ENCODE measurements at regions not wholly inside any gene's neighbourhood (a gene's known extent, or its start where the extent isn't known, plus 50 kb on each side); places are given as distances from the start of the nearest gene placed in this dataset.

- H3K27me3 Mint-ChIP-seq (ENCODE audit: low read depth in 2 of 2): peaks cover 0 to 12% of the 10 kb centered on the region in 2 donors
- H3K27ac ChIP-seq (ENCODE audit: low read length): no peak overlapping the region
- no peaks in the 10 kb centered on the region for H3K27me3 ChIP-seq (ENCODE audit: control insufficient read depth, insufficient read depth, low read length)
- no peak overlapping the region for H3K4me3 ChIP-seq (ENCODE audit: low read length)
- H3K27ac Mint-ChIP-seq: no peak overlapping the region
- DNase-seq (no peak), ATAC-seq (no peak)
- no peaks in the 10 kb centered on the region for H3K9me3 ChIP-seq (ENCODE audit: control insufficient read depth, insufficient read depth, low read length)
- intact Hi-C loops (cut with micrococcal nuclease): loop anchor here (10.0 kb wide), 1 partner anchor 260 kb away; no protein-coding TSS in a partner anchor
- H3K4me1 Mint-ChIP-seq: no peaks in the 10 kb centered on the region
- H3K9me3 Mint-ChIP-seq: no peaks in the 10 kb centered on the region
- no peak for TF ChIP-seq CTCF (IDR thresholded peaks at IDR 0.05)
- 85% methylated on average over 8 of the region's 9 CpGs for WGBS (ENCODE audit: insufficient coverage)
- no peak overlapping the region for H3K4me3 Mint-ChIP-seq
- H3K4me1 ChIP-seq (ENCODE audit: control insufficient read depth, insufficient read depth, low read length): peaks cover 19% of the 10 kb centered on the region
- no peaks in the 10 kb centered on the region for H3K36me3 Mint-ChIP-seq
- H3K36me3 ChIP-seq (ENCODE audit: control insufficient read depth, insufficient read depth, low read length): no peaks in the 10 kb centered on the region
Measured at GRCh38 chr3:195004512-195005250, 266.3 kb downstream of the XXYLT1 start.

GRCh38 chr3:195005251-195005620, 265.7 kb downstream of the XXYLT1 start:
- Mint-ChIP-seq H3K4me3 (no peak overlapping the region), H3K27me3 (ENCODE audit: low read depth in 2 of 2) (peaks cover 0 to 12% of the 10 kb centered on the region in 2 donors), H3K36me3 (no peaks in the 10 kb centered on the region), H3K9me3 (no peaks in the 10 kb centered on the region), H3K27ac (no peak overlapping the region), H3K4me1 (no peaks in the 10 kb centered on the region)
- H3K9me3 ChIP-seq (ENCODE audit: control insufficient read depth, insufficient read depth, low read length): no peaks in the 10 kb centered on the region
- intact Hi-C loops (cut with micrococcal nuclease): loop anchor here (10.0 kb wide), 1 partner anchor 260 kb away; no protein-coding TSS in a partner anchor
- no peak overlapping the region for H3K27ac ChIP-seq (ENCODE audit: low read length)
- peaks cover 21% of the 10 kb centered on the region for H3K4me1 ChIP-seq (ENCODE audit: control insufficient read depth, insufficient read depth, low read length)
- WGBS (ENCODE audit: insufficient coverage): 91% methylated on average over 7 of the region's 7 CpGs
- TF ChIP-seq CTCF (IDR thresholded peaks at IDR 0.05): no peak
- H3K36me3 ChIP-seq (ENCODE audit: control insufficient read depth, insufficient read depth, low read length): no peaks in the 10 kb centered on the region
- DNase-seq: no peak
- H3K4me3 ChIP-seq (ENCODE audit: low read length): no peak overlapping the region
- H3K27me3 ChIP-seq (ENCODE audit: control insufficient read depth, insufficient read depth, low read length): no peaks in the 10 kb centered on the region
- no peak for ATAC-seq

- Histone ChIP-seq H3K4me1 (ENCODE audit: control insufficient read depth, insufficient read depth, low read length) (peaks cover 21% of the 10 kb centered on the region), H3K36me3 (ENCODE audit: control insufficient read depth, insufficient read depth, low read length) (no peaks in the 10 kb centered on the region), H3K27ac (ENCODE audit: low read length) (no peak overlapping the region), H3K9me3 (ENCODE audit: control insufficient read depth, insufficient read depth, low read length) (no peaks in the 10 kb centered on the region), H3K4me3 (ENCODE audit: low read length) (no peak overlapping the region), H3K27me3 (ENCODE audit: control insufficient read depth, insufficient read depth, low read length) (no peaks in the 10 kb centered on the region)
- H3K27me3 Mint-ChIP-seq (ENCODE audit: low read depth in 2 of 2): peaks cover 0 to 12% of the 10 kb centered on the region in 2 donors
- 90% methylated on average over 17 of the region's 18 CpGs for WGBS (ENCODE audit: insufficient coverage)
- TF ChIP-seq CTCF (IDR thresholded peaks at IDR 0.05): no peak
- no peaks in the 10 kb centered on the region for H3K36me3 Mint-ChIP-seq
- DNase-seq (no peak), ATAC-seq (no peak)
- no peaks in the 10 kb centered on the region for H3K4me1 Mint-ChIP-seq
- H3K4me3 Mint-ChIP-seq: no peak overlapping the region
- intact Hi-C loops (cut with micrococcal nuclease): loop anchor here (10.0 kb wide), 1 partner anchor 259 kb away; no protein-coding TSS in a partner anchor
- no peak overlapping the region for H3K27ac Mint-ChIP-seq
- no peaks in the 10 kb centered on the region for H3K9me3 Mint-ChIP-seq
Measured at GRCh38 chr3:195005759-195006510, 265.0 kb downstream of the XXYLT1 start.
